AG20443 (cell line): ENCODE measurements at regions not wholly inside any gene's neighbourhood (a gene's known extent, or its start where the extent isn't known, plus 50 kb on each side); places are given as distances from the start of the nearest gene placed in this dataset.

Experiments
- DNase-seq: peaks from one replicate; pipeline ENCODE4 v3.0.0; 2012; ENCODE audit warnings: low spot score, mixed read lengths

GRCh38 chr6:225907-226306, 66.4 kb upstream of the DUSP22 start:
- DNase-seq = no peak

- no peak for DNase-seq
These were observed 65.7 kb upstream of the DUSP22 start for GRCh38 chr6:226516-227073.

GRCh38 chr6:227074-227782, 65.1 kb upstream of the DUSP22 start:
- DNase-seq = peak; percentile 52

DNA sequence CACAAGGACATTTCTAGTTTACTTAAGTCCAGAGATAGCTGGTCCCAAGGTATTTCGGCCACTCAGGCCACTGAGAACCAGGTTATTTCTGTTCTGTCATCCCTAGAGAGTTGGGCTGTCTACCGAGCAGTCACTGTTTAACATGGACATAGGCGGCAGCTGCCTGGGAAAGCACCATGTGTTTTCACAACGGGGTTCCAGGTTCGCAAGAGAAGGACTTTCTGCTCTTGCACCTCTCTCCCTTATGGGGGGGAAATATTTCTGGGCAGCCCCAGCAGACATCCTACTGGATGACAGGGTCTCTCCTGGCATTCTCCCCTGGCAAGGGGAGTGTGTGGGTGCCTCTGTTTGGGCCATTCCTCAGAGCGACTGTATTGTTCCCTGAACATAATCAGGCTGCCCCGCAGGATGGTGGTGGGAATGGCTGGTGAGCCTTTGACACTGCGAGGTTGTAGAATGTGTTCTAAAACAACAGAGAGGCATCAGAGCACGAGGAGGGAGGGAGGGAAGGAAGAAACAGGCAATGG, 64.4 kb upstream of the DUSP22 start:
- DNase-seq = no peak

DNA sequence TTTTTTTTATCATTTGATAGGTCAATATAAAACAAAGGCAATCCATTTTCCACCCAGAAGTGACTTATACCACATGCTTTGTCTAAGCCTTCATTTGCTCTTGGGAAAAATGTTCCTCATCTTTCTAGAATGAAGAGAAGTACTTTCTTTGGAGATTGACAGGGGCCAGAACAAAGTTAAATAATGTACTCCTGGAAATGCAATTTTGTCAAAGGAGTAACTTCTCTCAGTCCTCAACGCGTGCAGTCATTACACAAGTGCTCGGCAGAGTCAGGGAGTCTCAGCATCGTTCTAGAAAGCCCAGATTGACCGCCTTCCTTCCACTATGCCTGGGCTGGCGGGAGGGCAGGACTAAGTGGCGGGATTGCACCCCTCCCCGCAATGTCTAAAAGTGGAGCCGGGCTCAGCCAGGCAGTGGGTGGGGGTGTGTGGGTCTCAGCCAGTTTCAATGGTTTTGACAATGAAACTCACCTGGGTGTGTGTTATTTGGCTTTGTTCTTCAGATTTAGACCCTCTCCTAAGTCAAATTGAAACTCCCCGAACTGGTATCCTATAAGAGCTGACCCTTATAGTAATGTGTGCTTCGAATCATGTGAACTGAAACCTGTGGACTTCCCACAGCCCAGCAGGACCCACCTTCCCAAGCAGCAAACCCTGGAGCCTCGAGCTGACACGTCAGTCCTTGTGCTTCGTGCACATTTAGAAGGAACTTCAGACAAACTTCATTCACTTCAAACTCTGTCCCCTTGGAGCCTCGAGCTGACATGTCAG, 63.2 kb upstream of the DUSP22 start:
- no peak for DNase-seq

DNA sequence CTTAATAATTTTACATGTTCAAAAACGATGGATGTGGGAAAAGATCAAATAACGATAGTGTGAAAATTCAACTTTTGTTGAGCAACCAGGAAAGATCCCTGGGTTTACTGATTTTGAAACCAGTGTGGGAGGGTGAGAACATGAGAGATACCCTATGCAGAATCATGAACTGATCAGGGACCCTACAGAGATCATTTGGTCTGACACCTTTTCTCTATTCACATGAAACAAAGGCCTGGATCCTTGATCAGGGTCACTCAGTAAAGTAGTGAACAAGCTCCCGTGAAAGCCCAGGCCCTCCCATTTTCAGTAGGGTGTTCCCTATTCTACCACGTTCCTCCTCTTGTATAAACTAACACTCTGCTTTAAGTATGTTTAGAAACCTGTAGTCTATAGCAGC, 60.5 kb upstream of the DUSP22 start:
- DNase-seq = no peak

GRCh38 chr6:232982-233640, 59.2 kb upstream of the DUSP22 start:
- DNase-seq = no peak

DNA sequence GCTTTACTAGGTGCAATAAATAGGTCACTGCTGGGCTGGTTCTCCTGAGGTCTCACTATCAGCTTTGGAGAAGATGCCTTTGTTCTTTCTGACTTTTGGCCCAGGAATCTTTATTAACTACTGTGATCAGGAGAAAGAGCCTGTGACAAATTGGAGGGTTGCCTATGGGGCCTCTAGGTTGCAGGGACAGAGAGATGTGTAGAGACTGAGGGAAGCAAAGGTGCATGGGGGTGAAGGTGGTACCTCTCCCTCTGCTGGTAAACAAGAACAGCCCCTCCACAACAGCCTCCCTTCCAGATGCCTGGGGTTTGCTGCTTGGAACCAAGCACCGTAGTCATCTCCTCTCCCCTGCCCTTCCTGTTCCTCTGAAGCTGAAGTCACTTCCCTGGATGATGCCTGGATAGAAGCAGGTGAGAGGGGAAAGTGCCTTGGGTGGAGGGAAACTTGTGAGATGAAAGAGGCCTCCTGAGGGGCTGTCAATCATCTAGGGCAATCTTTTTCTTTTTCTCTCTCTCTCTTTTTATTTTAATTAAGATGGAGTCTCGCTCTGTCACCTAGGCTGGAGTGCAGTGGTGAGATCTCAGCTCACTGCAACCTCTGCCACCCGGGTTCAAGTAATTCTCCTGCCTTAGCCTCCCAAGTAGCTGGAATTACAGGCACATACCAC, 57.4 kb upstream of the DUSP22 start:
- no peak for DNase-seq

DNA sequence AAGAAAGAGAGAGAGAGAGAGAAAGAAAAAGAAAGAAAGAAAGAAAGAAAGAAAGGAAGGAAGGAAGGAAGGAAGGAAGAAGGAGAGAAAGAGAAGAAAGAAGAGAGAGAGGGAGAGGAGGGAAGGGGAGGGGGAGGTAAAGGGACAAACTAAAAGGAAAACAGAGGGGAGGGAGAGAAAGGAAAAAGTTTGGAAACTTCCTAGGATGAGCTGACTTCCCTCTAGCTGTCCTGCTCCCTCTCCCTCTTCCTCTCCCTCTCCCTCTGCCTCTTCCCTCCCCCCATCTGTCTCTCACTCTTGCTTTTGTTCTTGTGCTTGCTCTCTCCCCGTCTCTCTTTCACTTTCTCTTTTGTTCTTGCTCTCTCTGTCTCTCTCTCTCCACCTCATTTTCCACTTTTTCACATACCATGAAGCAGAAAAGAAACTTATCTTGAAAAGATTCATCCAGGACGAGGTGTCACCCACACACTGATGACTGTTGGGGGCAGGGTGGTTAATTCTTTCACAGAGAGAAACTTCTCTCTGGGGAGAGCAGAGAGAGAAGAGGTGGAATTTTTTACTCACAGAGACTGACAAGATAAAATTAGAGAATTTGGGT, 56.4 kb upstream of the DUSP22 start:
- DNase-seq = no peak

DNA sequence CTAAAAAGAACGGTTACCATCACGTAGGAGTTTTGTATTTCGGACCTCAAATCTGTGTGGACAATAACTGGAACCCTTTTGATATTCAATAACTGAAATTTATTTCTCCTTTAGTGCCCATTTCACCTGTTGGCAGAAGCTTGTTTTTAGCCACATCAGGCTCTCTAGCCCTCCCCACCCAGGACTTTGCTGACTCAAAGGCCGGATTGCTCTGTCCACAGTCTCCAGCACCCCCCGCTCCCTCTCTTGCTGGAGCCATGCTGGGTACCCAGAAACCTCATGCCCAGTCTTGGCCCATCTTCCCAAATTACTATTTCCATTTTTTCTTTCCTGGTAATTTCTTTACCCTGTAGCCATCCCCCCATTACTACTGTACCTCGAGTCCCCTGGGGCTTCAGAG, 55.8 kb upstream of the DUSP22 start:
- DNase-seq = no peak

DNA sequence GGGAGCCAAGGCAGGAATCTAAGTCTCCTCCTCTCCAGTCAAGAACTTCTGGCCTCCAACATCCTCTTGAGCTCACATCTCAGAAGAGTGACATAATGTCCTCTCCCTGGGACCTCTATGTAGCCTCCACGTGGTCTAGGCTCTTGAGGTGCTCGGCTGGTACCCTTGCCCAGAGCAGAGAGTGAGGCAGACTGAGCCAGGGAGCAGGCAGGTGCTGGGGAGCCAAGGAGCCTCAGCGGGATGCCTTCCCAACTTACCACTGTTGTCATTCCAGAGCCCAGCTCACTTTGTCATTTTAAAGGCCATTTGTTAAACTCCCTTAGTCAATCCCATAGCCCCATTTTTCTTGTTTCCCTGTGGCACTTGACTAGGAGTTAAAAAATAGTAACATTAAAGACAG, 52.1 kb upstream of the DUSP22 start:
- DNase-seq = no peak

DNA sequence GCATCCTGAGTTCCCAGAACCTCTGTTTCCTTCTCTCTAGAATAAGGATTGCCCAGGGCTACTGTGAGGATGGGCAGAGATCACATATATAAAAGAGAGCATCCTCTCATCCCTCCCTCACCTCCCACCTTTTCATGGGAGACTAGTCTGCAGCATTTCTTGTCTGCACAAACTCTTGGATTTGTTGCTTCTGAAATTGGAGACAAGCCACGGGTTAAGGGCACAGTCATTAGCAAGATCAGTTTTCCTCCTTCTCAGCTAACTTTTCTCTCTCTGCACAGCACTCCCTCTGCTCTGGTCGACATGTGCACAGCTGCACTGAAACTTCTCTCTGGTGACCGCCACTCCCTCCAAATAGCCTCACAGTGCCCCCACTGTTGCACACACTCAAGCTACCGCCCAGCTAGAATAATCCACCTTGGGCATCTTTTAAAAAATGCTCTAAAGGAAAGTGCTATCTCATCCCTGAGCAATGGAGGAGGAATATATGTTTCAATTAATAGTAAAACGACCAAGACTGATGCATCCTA, 50.9 kb upstream of the DUSP22 start:
- no peak for DNase-seq
